ENCODE measurements at regions not wholly inside any gene's neighbourhood (a gene's known extent, or its start where the extent isn't known, plus 50 kb on each side); places are given as distances from the start of the nearest gene placed in this dataset.

GRCh38 chr6:74588094-74588832 lies 617.6 kb downstream of the COL12A1 start:
- TF ChIP-seq CTCF (IDR thresholded peaks at IDR 0.05) (no peak), POLR2A (IDR thresholded peaks at IDR 0.05) (no peak)
- Histone ChIP-seq H3K27ac (no peak overlapping the region), H3K9me3 (no peaks in the 10 kb centered on the region), H3K36me3 (no peaks in the 10 kb centered on the region), H3K27me3 (no peaks in the 10 kb centered on the region), H3K4me1 (no peaks in the 10 kb centered on the region), H3K4me3 (no peak overlapping the region)
- DNase-seq = no peak
- intact Hi-C loops (cut with DNase I; ENCODE audit: low total_unique reads) = no loop called here

- H3K36me3 ChIP-seq = no peaks in the 10 kb centered on the region
- TF ChIP-seq POLR2A (IDR thresholded peaks at IDR 0.05) (no peak), CTCF (IDR thresholded peaks at IDR 0.05) (no peak)
- no peak overlapping the region for H3K27ac ChIP-seq
- intact Hi-C loops (cut with DNase I; ENCODE audit: low total_unique reads) = no loop called here
- DNase-seq = no peak
- H3K27me3 ChIP-seq = no peaks in the 10 kb centered on the region
- no peaks in the 10 kb centered on the region for H3K9me3 ChIP-seq
- no peaks in the 10 kb centered on the region for H3K4me1 ChIP-seq
- no peak overlapping the region for H3K4me3 ChIP-seq
Observed at GRCh38 chr6:74587386-74587785, 618.5 kb downstream of the COL12A1 start.

- no peak overlapping the region for H3K4me3 ChIP-seq
- TF ChIP-seq POLR2A (IDR thresholded peaks at IDR 0.05) = no peak
- TF ChIP-seq CTCF (IDR thresholded peaks at IDR 0.05) = no peak
- intact Hi-C loops (cut with DNase I; ENCODE audit: low total_unique reads) = no loop called here
Observed at GRCh38 chr6:74585753-74586152, 620.1 kb downstream of the COL12A1 start.

GRCh38 chr6:74581681-74582080 lies 624.2 kb downstream of the COL12A1 start:
- Histone ChIP-seq H3K4me3 (no peak overlapping the region), H3K27me3 (no peaks in the 10 kb centered on the region), H3K36me3 (no peaks in the 10 kb centered on the region), H3K4me1 (no peaks in the 10 kb centered on the region), H3K27ac (no peak overlapping the region), H3K9me3 (no peaks in the 10 kb centered on the region)
- DNase-seq = no peak
- TF ChIP-seq CTCF (IDR thresholded peaks at IDR 0.05) = no peak
- intact Hi-C loops (cut with DNase I; ENCODE audit: low total_unique reads) = no loop called here

More at GRCh38 chr6:74585753-74586152, 620.1 kb downstream of the COL12A1 start:
- no peaks in the 10 kb centered on the region for H3K27me3 ChIP-seq
- H3K4me1 ChIP-seq = no peaks in the 10 kb centered on the region
- H3K27ac ChIP-seq = no peak overlapping the region
- DNase-seq = no peak
- no peaks in the 10 kb centered on the region for H3K9me3 ChIP-seq
- no peaks in the 10 kb centered on the region for H3K36me3 ChIP-seq

- DNase-seq = no peak
- intact Hi-C loops (cut with DNase I; ENCODE audit: low total_unique reads) = no loop called here
- H3K4me3 ChIP-seq = no peak overlapping the region
Observed at GRCh38 chr6:74579794-74580193, 626.1 kb downstream of the COL12A1 start.

More at GRCh38 chr6:74579794-74580193, 626.1 kb downstream of the COL12A1 start:
- no peak for TF ChIP-seq CTCF (IDR thresholded peaks at IDR 0.05)
- TF ChIP-seq POLR2A (IDR thresholded peaks at IDR 0.05) = no peak
- no peaks in the 10 kb centered on the region for H3K9me3 ChIP-seq
- no peaks in the 10 kb centered on the region for H3K27me3 ChIP-seq
- H3K36me3 ChIP-seq = no peaks in the 10 kb centered on the region
- no peak overlapping the region for H3K27ac ChIP-seq
- H3K4me1 ChIP-seq = no peaks in the 10 kb centered on the region

All from uterus (tissue), 3 donors.